HEK293T (cell line): ENCODE measurements at regions not wholly inside any gene's neighbourhood (a gene's known extent, or its start where the extent isn't known, plus 50 kb on each side); places are given as distances from the start of the nearest gene placed in this dataset.

ENCODE experiments used
- CTCF ChIA-PET: fragments of 350-600 bp; formaldehyde crosslinking; extraction: SDS; loops from one replicate; lab custom pipeline; 2021; ENCODE audit warnings: antibody characterized with exemption, inconsistent platforms; lab: Yijun Ruan, JAX
- POLR2A ChIA-PET: fragments of 350-600 bp; formaldehyde crosslinking; extraction: SDS; loops from one replicate; lab custom pipeline; 2020; ENCODE audit warnings: antibody characterized with exemption, inconsistent platforms; lab: Yijun Ruan, JAX
- DNase-seq: peaks from one replicate; pipeline ENCODE4 v3.0.0; 2012; ENCODE audit warnings: mixed read lengths; ENCODE audit errors: extremely low spot score
- ARNT ChIP-seq: fragments of 450-650 bp; IDR thresholded peaks from 2 replicates; pipeline ENCODE4 v1.6.1; 2017; ENCODE audit warnings: mild to moderate bottlenecking
- BHLHE40 ChIP-seq: fragments of 450-650 bp; IDR thresholded peaks from 2 replicates; pipeline ENCODE4 v1.6.1; 2016; ENCODE audit warnings: mild to moderate bottlenecking, moderate library complexity, borderline replicate concordance
- CTBP1 ChIP-seq: fragments of 450-650 bp; IDR thresholded peaks from 2 replicates; pipeline ENCODE4 v1.6.1; 2016; ENCODE audit warnings: borderline replicate concordance
- ELF4 ChIP-seq: fragments of 450-650 bp; IDR thresholded peaks from 2 replicates; pipeline ENCODE4 v1.6.1; 2017; ENCODE audit warnings: antibody characterized with exemption
- FOXA1 ChIP-seq: fragments of 450-650 bp; IDR thresholded peaks from 2 replicates; pipeline ENCODE4 v1.6.1; 2016; ENCODE audit warnings: mild to moderate bottlenecking
- FOXK2 ChIP-seq: fragments of 450-650 bp; IDR thresholded peaks from 2 replicates; pipeline ENCODE4 v1.6.1; 2016; ENCODE audit warnings: mild to moderate bottlenecking
- FOXM1 ChIP-seq: fragments of 450-650 bp; IDR thresholded peaks from 2 replicates; pipeline ENCODE4 v1.6.1; 2017; ENCODE audit warnings: mild to moderate bottlenecking, borderline replicate concordance
- HDGF ChIP-seq: fragments of 450-650 bp; IDR thresholded peaks from 2 replicates; pipeline ENCODE4 v1.6.1; 2017; ENCODE audit warnings: antibody characterized with exemption, borderline replicate concordance
- L3MBTL2 ChIP-seq: fragments of 450-650 bp; conservative IDR thresholded peaks from 2 replicates; pipeline ENCODE4 v1.6.1; 2016; ENCODE audit warnings: mild to moderate bottlenecking
- LEF1 ChIP-seq: fragments of 450-650 bp; IDR thresholded peaks from 2 replicates; pipeline ENCODE4 v1.6.1; 2017; ENCODE audit warnings: mild to moderate bottlenecking, borderline replicate concordance
- NFRKB ChIP-seq: fragments of 450-650 bp; IDR thresholded peaks from 2 replicates; pipeline ENCODE4 v1.6.1; 2016; ENCODE audit warnings: mild to moderate bottlenecking, moderate library complexity
- SP1 ChIP-seq: fragments of 450-650 bp; IDR thresholded peaks from 2 replicates; pipeline ENCODE4 v1.6.1; 2017
- SUZ12 ChIP-seq: fragments of 450-650 bp; IDR thresholded peaks from 2 replicates; pipeline ENCODE4 v1.6.1; 2016; ENCODE audit warnings: mild to moderate bottlenecking
- TARDBP ChIP-seq: fragments of 450-650 bp; IDR thresholded peaks from 2 replicates; pipeline ENCODE4 v1.6.1; 2016
- ZNF384 ChIP-seq: fragments of 450-650 bp; IDR thresholded peaks from 2 replicates; pipeline ENCODE4 v1.6.1; 2016
- TF ChIP-seq, protein P1 (sequence below): fragments of 450-650 bp; IDR thresholded peaks from 2 replicates; pipeline ENCODE4 v1.6.1; 2016

- ChIA-PET POLR2A (no interaction called here), CTCF (no interaction called here)
- no peak for DNase-seq
- no peak for TF ChIP-seq L3MBTL2
- TF ChIP-seq LEF1, result no peak
- no peak for TF ChIP-seq ELF4
- no peak for TF ChIP-seq SP1
- no peak for TF ChIP-seq ZNF384
- TF ChIP-seq HDGF, result no peak
- no peak for TF ChIP-seq FOXA1
- TF ChIP-seq FOXK2, result no peak
- no peak for TF ChIP-seq SUZ12
- no peak for TF ChIP-seq FOXM1
- no peak for TF ChIP-seq TARDBP
- TF ChIP-seq, protein P1, sequence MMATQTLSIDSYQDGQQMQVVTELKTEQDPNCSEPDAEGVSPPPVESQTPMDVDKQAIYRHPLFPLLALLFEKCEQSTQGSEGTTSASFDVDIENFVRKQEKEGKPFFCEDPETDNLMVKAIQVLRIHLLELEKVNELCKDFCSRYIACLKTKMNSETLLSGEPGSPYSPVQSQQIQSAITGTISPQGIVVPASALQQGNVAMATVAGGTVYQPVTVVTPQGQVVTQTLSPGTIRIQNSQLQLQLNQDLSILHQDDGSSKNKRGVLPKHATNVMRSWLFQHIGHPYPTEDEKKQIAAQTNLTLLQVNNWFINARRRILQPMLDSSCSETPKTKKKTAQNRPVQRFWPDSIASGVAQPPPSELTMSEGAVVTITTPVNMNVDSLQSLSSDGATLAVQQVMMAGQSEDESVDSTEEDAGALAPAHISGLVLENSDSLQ, result no peak
- no peak for TF ChIP-seq ARNT
- TF ChIP-seq NFRKB, result no peak
Observed at GRCh38 chr7:111676167-111676566, 113.9 kb upstream of the IMMP2L start.

DNA sequence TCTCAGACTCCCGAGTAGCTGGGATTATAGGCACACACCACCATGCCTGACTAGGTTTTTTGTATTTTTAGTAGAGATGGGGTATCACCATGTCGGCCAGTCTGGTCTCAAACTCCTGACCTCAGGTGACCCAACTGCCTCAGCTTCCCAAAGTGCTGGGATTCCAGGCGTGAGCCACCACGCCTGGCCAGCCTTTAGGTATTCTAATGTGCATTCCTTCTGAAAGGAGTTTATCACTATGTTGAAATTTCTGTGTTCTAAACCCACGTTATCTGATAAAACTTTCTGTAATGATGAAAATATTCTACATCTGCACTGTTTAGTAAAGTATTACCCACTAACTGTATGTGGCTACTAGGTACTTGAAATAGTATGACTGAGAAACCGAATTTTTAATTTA is 110.6 kb upstream of the IMMP2L start:
- POLR2A ChIA-PET, result no interaction called here
- CTCF ChIA-PET, result no interaction called here
- TF ChIP-seq TARDBP, result no peak
- TF ChIP-seq ARNT, result no peak
- TF ChIP-seq SUZ12, result no peak
- no peak for TF ChIP-seq ELF4
- TF ChIP-seq FOXM1, result no peak
- TF ChIP-seq L3MBTL2, result no peak
- TF ChIP-seq ZNF384, result no peak
- TF ChIP-seq FOXK2, result no peak
- TF ChIP-seq FOXA1, result no peak
- TF ChIP-seq, protein P1, result no peak
- no peak for TF ChIP-seq SP1
- no peak for TF ChIP-seq LEF1
- no peak for DNase-seq

- ChIA-PET CTCF (no interaction called here), POLR2A (no interaction called here)
- DNase-seq, result no peak
- TF ChIP-seq L3MBTL2 (no peak), FOXK2 (no peak), TARDBP (no peak), HDGF (no peak), NFRKB (no peak), FOXA1 (no peak), BHLHE40 (no peak), SP1 (no peak), LEF1 (no peak), FOXM1 (no peak), ZNF384 (no peak), ARNT (no peak), SUZ12 (no peak), ELF4 (no peak), CTBP1 (no peak)
- TF ChIP-seq, protein P1, result no peak
Observed at GRCh38 chr7:111671927-111672326, 109.6 kb upstream of the IMMP2L start.

GRCh38 chr7:111668711-111669110 is 106.4 kb upstream of the IMMP2L start:
- CTCF ChIA-PET, result no interaction called here
- no peak for TF ChIP-seq ELF4
- POLR2A ChIA-PET, result no interaction called here
- DNase-seq, result no peak

GRCh38 chr7:111667488-111667887 is 105.2 kb upstream of the IMMP2L start:
- TF ChIP-seq FOXA1 (no peak), SUZ12 (no peak)
- CTCF ChIA-PET, result no interaction called here
- POLR2A ChIA-PET, result no interaction called here
- no peak for DNase-seq

GRCh38 chr7:111666260-111666659 is 104.0 kb upstream of the IMMP2L start:
- ChIA-PET POLR2A (no interaction called here), CTCF (no interaction called here)
- DNase-seq, result no peak
- TF ChIP-seq ARNT, result no peak
- no peak for TF ChIP-seq FOXK2
- TF ChIP-seq LEF1, result no peak
- no peak for TF ChIP-seq NFRKB
- no peak for TF ChIP-seq BHLHE40
- no peak for TF ChIP-seq ELF4
- TF ChIP-seq, protein P1, result no peak
- no peak for TF ChIP-seq CTBP1
- TF ChIP-seq FOXM1, result no peak
- no peak for TF ChIP-seq FOXA1
- no peak for TF ChIP-seq TARDBP
- no peak for TF ChIP-seq L3MBTL2

GRCh38 chr7:111663771-111664170 is 101.5 kb upstream of the IMMP2L start:
- ChIA-PET POLR2A (no interaction called here), CTCF (no interaction called here)
- no peak for DNase-seq
- TF ChIP-seq FOXM1 (no peak), ELF4 (no peak), NFRKB (no peak), FOXA1 (no peak)
